Tibial artery (tissue), 4 donors: ENCODE measurements at regions not wholly inside any gene's neighbourhood (a gene's known extent, or its start where the extent isn't known, plus 50 kb on each side); places are given as distances from the start of the nearest gene placed in this dataset.

Source experiments
- DNase-seq, 2 donors: peaks; one replicate each; pipeline ENCODE4 v3.0.0-alpha.2; 2019
- H3K27ac ChIP-seq, 2 donors: fragments of 200-600 bp; sonication (generic) in 1 of 2; 1 replicate in 1 of 2; 2 replicates in 1 of 2; pipeline ENCODE4 v1.5.1; 2018 to 2019; ENCODE audit warnings: mild to moderate bottlenecking in 1 of 2
- H3K27me3 ChIP-seq, 2 donors: fragments of 200-600 bp; sonication (generic) in 1 of 2; one replicate each; pipeline versions ENCODE4 v1.5.1 to v1.6.0; 2016 to 2019
- H3K36me3 ChIP-seq, 3 donors: fragments of 200-600 bp; sonication (generic) in 2 of 3; one replicate each; pipeline ENCODE4 v1.5.1; 2016 to 2019; ENCODE audit warnings: mild to moderate bottlenecking in 2 of 3
- H3K4me1 ChIP-seq, 4 donors: fragments of 200-600 bp; sonication (generic) in 2 of 4; 1 replicate in 3 of 4; 2 replicates in 1 of 4; pipeline ENCODE4 v1.5.1; 2016 to 2019
- H3K4me3 ChIP-seq, 2 donors: fragments of 200-600 bp; sonication (generic) in 1 of 2; 1 replicate in 1 of 2; 2 replicates in 1 of 2; pipeline ENCODE4 v1.5.1; 2018 to 2019; ENCODE audit warnings: mild to moderate bottlenecking in 2 of 2
- H3K9me3 ChIP-seq, 3 donors: fragments of 200-600 bp; sonication (generic) in 1 of 3; one replicate each; pipeline ENCODE4 v1.5.1; 2016 to 2019
- intact Hi-C: fragments of 100-400 bp; cut with DNase I; formaldehyde crosslinking; loops from one replicate; pipeline ENCODE4 v1.15.0; 2023; ENCODE audit warnings: low total_unique reads
- TF ChIP-seq, protein P1 (sequence below), 2 experiments: fragments of 200-600 bp in 1 of 2; fragments of 450-650 bp in 1 of 2; IDR thresholded peaks; one replicate each; pipeline ENCODE4 v1.5.1; 2017 to 2019; ENCODE audit warnings: antibody characterized with exemption in 2 of 2, mild to moderate bottlenecking in 1 of 2, moderate library complexity in 1 of 2

DNA sequence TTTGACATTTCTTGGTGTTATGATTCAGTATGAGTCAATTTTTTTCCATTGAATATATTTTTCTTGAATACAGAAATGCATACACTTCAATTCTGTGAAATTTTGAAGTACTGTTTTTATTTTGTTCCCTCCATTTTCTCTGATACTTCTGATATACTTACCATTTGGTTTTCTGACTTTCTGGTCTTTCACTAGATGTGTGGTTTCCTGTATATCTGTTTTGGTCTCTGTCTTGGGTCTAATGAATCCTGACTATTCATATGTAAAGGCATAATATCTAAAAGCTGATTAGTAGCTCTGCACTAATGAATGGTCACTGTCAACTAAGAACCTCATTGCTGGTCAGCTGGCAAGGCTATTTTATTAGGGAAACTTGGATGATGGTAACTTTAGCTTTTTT, 345.6 kb downstream of the GRB14 start:
- H3K36me3 ChIP-seq = no peaks in the 10 kb centered on the region
- H3K4me1 ChIP-seq = no peaks in the 10 kb centered on the region
- no peak overlapping the region for H3K27ac ChIP-seq
- DNase-seq = no peak
- H3K4me3 ChIP-seq = no peak overlapping the region
- intact Hi-C loops = no loop called here
- TF ChIP-seq, protein P1, sequence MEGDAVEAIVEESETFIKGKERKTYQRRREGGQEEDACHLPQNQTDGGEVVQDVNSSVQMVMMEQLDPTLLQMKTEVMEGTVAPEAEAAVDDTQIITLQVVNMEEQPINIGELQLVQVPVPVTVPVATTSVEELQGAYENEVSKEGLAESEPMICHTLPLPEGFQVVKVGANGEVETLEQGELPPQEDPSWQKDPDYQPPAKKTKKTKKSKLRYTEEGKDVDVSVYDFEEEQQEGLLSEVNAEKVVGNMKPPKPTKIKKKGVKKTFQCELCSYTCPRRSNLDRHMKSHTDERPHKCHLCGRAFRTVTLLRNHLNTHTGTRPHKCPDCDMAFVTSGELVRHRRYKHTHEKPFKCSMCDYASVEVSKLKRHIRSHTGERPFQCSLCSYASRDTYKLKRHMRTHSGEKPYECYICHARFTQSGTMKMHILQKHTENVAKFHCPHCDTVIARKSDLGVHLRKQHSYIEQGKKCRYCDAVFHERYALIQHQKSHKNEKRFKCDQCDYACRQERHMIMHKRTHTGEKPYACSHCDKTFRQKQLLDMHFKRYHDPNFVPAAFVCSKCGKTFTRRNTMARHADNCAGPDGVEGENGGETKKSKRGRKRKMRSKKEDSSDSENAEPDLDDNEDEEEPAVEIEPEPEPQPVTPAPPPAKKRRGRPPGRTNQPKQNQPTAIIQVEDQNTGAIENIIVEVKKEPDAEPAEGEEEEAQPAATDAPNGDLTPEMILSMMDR (IDR thresholded peaks at IDR 0.05) = no peak
- no peaks in the 10 kb centered on the region for H3K27me3 ChIP-seq
- peaks cover 0 to 2% (median 0%) of the 10 kb centered on the region in 3 donors for H3K9me3 ChIP-seq

DNA sequence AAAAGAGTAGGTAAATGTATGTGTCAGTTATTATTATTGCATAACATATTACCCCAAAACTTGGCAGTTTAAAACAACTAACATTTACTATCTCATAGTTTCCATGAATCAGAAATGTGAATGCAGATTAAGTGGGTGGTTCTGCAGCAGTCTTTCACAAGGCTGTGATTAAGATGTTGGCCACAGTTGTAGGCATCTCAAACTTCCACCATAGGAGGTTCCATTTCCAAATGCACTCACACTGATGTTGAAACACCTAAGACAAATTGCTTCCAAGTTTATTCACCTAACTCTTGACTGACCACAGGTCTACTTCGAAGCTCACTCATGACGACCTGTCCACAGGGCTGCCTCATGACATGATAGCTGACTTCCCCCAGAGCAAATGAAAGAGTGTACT, 360.8 kb downstream of the GRB14 start:
- H3K4me3 ChIP-seq = no peak overlapping the region
- H3K27ac ChIP-seq = no peak overlapping the region
- no peaks in the 10 kb centered on the region for H3K4me1 ChIP-seq
- no peak for DNase-seq
- TF ChIP-seq, protein P1 (IDR thresholded peaks at IDR 0.05) = no peak
- intact Hi-C loops = no loop called here
- no peaks in the 10 kb centered on the region for H3K9me3 ChIP-seq
- no peaks in the 10 kb centered on the region for H3K36me3 ChIP-seq
- H3K27me3 ChIP-seq = no peaks in the 10 kb centered on the region

DNA sequence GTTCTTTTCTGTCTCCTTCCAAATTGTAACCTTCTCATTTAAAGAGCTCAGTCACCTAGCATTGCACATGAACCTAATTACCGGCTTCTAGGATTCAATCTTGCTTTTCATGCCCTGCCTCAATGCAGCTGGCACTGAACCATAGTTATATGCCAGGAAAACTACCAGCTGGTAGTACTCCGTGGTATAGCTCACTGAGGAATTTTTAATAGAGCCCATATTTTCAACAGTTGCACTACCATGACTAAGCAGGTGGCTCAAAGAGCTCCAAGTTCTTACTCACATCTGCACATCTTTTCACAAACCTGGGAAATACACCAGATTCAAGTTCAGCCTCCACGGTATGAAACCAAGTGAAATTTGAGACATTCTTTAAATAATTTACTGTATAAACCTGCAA, 363.5 kb downstream of the GRB14 start:
- Histone ChIP-seq H3K9me3 (no peaks in the 10 kb centered on the region), H3K27ac (no peak overlapping the region), H3K36me3 (no peaks in the 10 kb centered on the region), H3K4me1 (no peaks in the 10 kb centered on the region), H3K4me3 (no peak overlapping the region), H3K27me3 (no peaks in the 10 kb centered on the region)
- TF ChIP-seq, protein P1 (IDR thresholded peaks at IDR 0.05) = no peak
- no peak for DNase-seq
- intact Hi-C loops = no loop called here

DNA sequence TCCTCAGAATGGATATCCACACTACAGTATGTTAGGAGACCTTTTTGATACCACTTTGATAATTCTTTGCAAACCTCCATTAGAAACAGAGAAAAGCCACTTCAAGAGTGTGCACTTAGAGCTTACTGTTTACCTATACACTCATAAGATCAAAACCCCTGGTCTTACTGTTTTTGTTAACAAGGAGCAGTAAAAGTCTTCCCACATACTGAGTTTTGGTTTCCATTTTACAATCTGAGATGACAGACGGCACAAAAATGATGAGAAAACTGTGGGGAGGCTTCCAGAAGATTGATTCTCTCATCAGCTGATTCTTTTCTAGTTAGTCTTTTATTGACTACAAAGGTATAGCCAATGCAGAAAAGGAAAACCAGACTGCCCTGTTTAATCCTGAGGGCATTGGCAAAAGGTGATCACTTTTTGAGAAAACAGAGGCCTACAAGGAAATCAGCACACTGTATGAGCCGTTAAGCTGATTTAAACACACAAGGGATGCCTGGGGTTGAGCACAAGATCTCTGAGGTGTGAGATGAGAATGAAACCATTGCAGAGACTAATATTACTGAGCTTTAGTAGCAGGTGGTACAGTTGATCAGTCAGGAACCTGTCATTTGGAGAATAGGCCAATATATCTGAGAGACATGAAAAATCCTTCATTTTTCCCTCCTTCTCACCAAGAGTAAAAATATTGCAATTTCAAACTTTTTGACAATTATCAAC, 368.6 kb downstream of the GRB14 start:
- H3K9me3 ChIP-seq = no peaks in the 10 kb centered on the region
- H3K27ac ChIP-seq = no peak overlapping the region
- TF ChIP-seq, protein P1 (IDR thresholded peaks at IDR 0.05) = no peak
- intact Hi-C loops = no loop called here
- H3K27me3 ChIP-seq = no peaks in the 10 kb centered on the region
- H3K4me3 ChIP-seq = no peak overlapping the region
- no peaks in the 10 kb centered on the region for H3K4me1 ChIP-seq
- no peaks in the 10 kb centered on the region for H3K36me3 ChIP-seq
- DNase-seq = no peak

DNA sequence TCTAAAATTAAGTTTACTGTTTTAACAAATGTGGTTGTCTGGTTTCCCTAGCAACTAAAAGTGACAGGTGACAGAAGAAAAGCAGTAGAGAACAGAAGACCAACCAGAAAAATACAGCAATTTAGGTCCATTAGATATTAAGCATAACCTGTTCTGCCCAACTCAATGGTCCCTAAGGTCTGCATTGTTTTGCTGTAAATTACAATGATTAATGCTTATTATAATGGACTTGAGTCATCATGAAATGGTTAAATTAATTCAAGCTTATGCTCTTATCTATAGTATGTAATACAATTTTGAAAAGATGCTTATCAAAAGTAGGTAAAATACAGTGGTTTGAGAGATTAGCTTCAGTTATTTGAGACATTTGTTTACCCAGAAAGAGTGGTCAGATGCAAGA, 378.0 kb downstream of the GRB14 start:
- no peak overlapping the region for H3K4me3 ChIP-seq
- H3K27me3 ChIP-seq = no peaks in the 10 kb centered on the region
- no peak overlapping the region for H3K27ac ChIP-seq
- intact Hi-C loops = no loop called here
- no peaks in the 10 kb centered on the region for H3K9me3 ChIP-seq
- no peak for DNase-seq
- TF ChIP-seq, protein P1 (IDR thresholded peaks at IDR 0.05) = no peak
- no peaks in the 10 kb centered on the region for H3K36me3 ChIP-seq
- no peaks in the 10 kb centered on the region for H3K4me1 ChIP-seq

DNA sequence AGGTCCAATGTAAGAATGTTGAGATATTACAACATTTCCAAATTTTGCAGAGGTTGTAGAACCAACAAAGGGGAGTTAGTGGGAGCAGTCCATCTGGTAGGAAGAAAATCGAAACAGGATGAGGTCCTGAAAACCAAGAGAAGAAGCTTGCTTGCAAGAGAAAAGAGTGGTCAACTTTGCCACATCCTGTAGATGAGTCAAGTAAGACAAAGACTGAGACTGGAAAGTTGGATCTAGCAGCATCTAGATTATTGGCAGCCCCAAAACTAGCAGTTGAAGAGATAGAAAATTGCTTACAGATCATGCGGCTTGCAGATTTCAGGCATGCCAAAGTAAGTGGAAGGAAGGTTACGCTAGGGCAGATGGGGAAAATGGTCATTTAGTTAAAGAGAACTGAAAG, 378.9 kb downstream of the GRB14 start:
- Histone ChIP-seq H3K9me3 (no peaks in the 10 kb centered on the region), H3K27me3 (no peaks in the 10 kb centered on the region)
- intact Hi-C loops = no loop called here

More for the DNA sequence above, 378.9 kb downstream of the GRB14 start:
- DNase-seq = no peak
- Histone ChIP-seq H3K36me3 (no peaks in the 10 kb centered on the region), H3K4me1 (no peaks in the 10 kb centered on the region), H3K4me3 (no peak overlapping the region), H3K27ac (no peak overlapping the region)
- TF ChIP-seq, protein P1 (IDR thresholded peaks at IDR 0.05) = no peak
